Upper lobe of right lung (tissue), 1 donor: ENCODE measurements at regions not wholly inside any gene's neighbourhood (a gene's known extent, or its start where the extent isn't known, plus 50 kb on each side); places are given as distances from the start of the nearest gene placed in this dataset.

Experiments
- ATAC-seq: fragments of 200-7000 bp; cut with Tn5 transposase; one replicate; pipeline ENCODE4 v1.9.1; 2020; ENCODE audit warnings: mild to moderate bottlenecking, moderate library complexity
- DNase-seq: peaks from one replicate; pipeline ENCODE4 v3.0.0-alpha.2; 2020
- H3K27ac ChIP-seq: fragments of 200-600 bp; one replicate; pipeline ENCODE4 v1.8.0; 2022
- H3K27me3 ChIP-seq: fragments of 200-600 bp; one replicate; pipeline ENCODE4 v1.8.0; 2022; ENCODE audit warnings: mild to moderate bottlenecking
- H3K36me3 ChIP-seq: fragments of 200-600 bp; one replicate; pipeline ENCODE4 v1.8.0; 2022
- H3K4me1 ChIP-seq: fragments of 200-600 bp; one replicate; pipeline ENCODE4 v1.8.0; 2022
- H3K4me3 ChIP-seq: fragments of 200-600 bp; one replicate; pipeline ENCODE4 v1.8.0; 2022; ENCODE audit warnings: mild to moderate bottlenecking
- H3K9me3 ChIP-seq: fragments of 200-600 bp; one replicate; pipeline ENCODE4 v1.8.0; 2022
- intact Hi-C: fragments of 100-400 bp; cut with DNase I; formaldehyde crosslinking; loops from one replicate; pipeline ENCODE4 v1.11.0; 2022
- TF ChIP-seq, protein P1 (sequence below): fragments of 200-600 bp; IDR thresholded peaks from one replicate; pipeline ENCODE4 v1.8.0; 2022; ENCODE audit warnings: antibody characterized with exemption
- donor health status: DM: no; HTN: yes; CAD: no; lungs with severe emphysema.

DNA sequence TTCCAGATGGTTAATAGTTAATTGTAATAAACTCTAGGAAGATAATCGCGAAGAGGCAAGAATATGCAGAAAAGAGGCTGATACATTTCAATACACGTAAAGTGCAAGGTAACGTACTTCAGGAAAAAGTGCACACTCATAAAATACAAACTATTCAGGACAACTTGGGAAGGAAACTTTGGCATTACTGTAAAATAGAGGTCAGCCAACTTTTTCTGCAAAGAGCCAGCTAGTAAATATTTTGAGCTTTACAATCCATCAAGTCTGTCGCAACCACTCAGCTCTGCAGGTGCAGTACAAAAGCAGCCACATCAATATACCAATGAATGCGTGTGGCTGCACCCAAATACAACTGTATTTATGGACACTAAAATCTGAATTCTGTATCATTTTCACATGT, 51.6 kb upstream of the THUMPD3 start:
- Histone ChIP-seq H3K27me3 (no peaks in the 10 kb centered on the region), H3K36me3 (no peaks in the 10 kb centered on the region), H3K4me1 (no peaks in the 10 kb centered on the region), H3K9me3 (no peaks in the 10 kb centered on the region), H3K4me3 (no peak overlapping the region), H3K27ac (no peak overlapping the region)
- intact Hi-C loops = no loop called here
- ATAC-seq = peak; percentile 59
- DNase-seq = no peak
- TF ChIP-seq, protein P1, sequence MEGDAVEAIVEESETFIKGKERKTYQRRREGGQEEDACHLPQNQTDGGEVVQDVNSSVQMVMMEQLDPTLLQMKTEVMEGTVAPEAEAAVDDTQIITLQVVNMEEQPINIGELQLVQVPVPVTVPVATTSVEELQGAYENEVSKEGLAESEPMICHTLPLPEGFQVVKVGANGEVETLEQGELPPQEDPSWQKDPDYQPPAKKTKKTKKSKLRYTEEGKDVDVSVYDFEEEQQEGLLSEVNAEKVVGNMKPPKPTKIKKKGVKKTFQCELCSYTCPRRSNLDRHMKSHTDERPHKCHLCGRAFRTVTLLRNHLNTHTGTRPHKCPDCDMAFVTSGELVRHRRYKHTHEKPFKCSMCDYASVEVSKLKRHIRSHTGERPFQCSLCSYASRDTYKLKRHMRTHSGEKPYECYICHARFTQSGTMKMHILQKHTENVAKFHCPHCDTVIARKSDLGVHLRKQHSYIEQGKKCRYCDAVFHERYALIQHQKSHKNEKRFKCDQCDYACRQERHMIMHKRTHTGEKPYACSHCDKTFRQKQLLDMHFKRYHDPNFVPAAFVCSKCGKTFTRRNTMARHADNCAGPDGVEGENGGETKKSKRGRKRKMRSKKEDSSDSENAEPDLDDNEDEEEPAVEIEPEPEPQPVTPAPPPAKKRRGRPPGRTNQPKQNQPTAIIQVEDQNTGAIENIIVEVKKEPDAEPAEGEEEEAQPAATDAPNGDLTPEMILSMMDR = no peak
